NCI-H1436 (cell line): ENCODE measurements at regions not wholly inside any gene's neighbourhood (a gene's known extent, or its start where the extent isn't known, plus 50 kb on each side); places are given as distances from the start of the nearest gene placed in this dataset.
A peak's percentile ranks its signal among the peaks of the same experiment; 100 is the strongest.
"Not testable (repeated sequence)": the region's sequence is repeated elsewhere in the genome, so short reads cannot be mapped to it uniquely, and the experiment has no call there.

Experiments
- DNase-seq: peaks from one replicate; lab custom pipeline; 2025; lab: John Stamatoyannopoulos, UW

DNA sequence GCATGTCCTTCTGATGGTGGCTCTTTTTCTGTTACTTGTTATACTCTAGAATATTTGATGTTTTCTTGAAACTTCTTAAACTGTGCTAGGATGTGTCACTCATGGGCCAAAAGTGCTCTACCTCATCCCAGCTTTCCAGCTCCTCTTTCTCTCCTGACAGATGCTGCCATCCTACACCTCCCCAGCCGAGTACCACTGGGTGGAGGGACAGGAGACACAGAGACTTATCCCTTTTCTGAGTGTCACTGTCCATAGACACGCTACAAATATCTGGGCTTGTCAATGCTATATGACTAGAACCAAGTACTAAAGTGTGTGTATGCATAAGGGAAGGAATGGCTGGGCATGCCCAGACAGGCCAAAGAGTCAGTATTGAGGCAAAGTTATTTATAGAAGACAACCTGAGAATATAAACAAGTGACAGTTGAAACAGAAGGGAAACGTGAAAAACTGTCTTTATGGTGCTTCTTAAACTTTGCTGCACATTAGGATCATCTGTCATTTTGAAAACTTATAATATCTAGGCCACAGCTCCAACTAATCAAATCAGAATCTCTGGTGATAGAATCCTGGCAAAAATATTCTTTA is 188.0 kb downstream of the CARTPT start:
- peak; percentile 25 for DNase-seq

DNA sequence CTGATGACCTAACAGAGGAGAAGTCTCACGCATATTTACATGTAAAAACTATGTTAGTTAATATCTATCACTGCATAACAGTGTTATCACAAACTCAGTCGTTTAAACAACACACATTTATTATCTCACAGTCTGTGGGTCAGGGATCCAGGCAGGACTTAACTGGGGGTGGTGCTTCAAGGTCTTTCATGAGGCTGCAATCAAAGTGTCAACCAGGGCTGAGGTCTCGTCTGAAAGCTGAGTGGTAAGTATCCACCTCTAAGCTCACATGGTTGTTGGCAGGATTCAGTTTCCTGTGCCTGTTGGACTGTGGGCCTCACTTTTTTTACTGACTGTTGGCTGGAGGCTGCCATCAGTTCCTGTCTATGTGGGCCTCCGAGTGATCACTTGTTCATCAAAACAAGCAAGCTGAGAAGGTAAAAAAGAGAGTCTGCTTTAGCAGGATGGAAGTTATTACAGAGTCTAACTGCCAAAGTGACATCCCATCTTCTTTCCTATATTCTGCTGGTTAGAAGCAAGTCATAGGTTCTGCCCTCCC is 188.6 kb downstream of the CARTPT start:
- no peak for DNase-seq

DNA sequence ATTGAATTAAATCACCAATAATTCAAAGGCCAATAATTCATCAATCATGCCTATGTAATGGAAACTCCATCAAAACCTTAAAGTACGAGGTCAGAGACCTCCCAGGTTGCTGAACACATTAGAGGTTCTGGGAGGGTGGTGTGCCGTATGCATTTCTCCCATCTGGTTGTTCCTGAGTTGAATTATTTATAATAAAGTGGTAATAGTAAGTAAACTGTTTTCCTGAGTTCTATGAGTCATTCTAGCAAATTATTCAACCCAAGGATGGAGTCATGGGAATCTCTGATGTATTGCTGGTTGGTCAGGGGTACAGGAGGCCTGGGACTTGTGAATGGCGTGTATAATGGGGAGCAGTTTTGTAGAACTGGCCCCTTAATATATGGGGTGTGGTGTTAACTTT is 191.7 kb downstream of the CARTPT start:
- no peak for DNase-seq

DNA sequence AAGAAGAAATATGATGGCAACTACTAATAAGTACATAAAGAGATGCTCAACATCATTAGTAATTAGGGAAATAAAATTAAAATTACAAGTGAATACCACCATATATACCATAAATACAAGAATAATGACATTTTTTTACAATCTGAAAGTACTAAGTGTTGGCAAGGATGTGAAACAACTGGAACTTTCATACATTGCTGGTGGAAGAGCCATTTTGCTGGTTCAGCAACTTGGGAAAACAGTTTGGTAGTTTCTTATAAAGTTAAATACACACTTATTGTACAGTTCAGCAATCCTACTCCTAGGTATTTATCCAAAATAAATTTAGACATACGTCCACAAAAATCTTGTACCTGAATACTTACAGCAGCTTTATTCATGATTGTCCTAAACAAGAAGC is 192.9 kb downstream of the CARTPT start:
- DNase-seq = no peak

DNA sequence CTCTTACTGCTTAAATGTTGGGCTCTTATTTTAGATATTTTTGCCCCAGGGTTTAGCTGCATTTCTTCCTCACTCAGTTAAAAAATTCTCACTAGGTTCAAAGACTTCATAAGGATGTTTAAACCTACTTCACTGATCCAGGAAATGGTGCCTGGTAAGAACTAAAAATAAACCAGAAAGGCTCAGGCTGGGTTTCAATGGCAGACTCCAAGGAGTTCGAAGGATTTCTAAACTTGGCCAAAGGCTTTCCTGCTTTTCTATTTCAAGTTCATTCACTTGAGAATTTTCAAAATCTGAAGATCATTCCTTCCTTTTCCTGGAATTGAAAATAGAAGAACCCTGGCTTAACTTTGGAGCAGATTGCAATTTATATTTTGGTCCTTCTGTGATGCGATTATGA is 193.0 kb upstream of the MAP1B start:
- DNase-seq = no peak

DNA sequence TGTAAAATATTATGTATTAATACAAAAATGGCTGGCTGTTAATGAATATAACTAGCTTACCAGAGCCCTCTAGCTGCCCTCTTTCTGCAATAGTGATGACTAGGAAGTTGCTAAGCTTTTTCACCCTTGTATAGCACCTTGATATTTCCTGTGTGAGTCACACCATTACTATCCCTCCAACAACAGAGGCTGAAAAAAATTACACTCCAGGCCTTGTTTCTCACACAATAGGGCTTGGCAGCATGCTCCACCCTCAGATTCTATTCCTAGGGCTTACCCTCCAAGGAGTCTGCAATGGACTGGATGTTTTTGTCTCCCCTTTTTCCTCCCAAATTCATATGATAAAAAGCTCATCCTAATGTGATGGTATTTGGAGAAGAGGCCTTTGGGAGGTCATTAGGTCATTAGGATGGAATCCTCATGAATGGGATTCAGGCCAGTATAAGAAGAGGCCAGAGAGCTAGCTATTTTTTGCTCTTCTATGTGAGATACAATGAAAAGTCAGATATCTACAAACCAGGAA is 184.6 kb upstream of the MAP1B start:
- no peak for DNase-seq

DNA sequence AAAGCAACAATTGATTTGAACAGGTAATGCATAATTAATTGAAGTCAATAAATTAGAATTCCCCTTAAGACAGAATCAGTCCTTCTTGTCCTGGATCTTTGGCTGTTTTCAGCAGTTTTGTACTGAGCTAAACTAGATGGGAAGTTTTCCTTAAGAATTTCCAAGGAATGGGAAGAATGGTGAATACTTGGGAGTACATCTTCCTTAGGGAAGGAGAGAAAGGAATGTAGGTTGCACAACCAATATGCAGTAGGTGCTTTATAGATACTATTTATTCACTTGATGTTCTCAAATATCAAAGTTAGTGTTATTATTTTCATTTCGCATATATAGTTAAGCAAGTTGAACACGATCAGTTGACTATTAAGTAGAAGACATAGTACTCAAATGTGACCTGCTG is 183.5 kb upstream of the MAP1B start:
- no peak for DNase-seq

DNA sequence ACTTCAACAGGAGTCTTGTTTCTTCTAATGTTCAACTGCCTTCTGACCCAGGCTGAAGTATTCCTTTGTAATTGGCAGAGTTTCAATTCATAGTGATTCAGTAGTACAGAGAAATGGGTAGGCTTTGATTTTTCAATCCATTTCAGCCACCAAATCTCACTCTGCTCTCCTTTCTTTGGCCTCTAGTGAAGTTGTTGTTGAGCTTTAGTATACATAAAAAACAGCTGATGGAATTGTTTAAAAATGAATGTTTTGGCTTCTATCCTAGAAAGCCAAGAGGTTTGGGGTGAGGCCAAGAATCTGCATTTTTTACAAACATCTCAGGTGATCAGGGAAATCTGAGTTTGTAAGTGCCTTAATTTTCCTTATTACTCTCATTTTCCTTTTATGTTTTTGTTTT is 182.9 kb upstream of the MAP1B start:
- no peak for DNase-seq

DNA sequence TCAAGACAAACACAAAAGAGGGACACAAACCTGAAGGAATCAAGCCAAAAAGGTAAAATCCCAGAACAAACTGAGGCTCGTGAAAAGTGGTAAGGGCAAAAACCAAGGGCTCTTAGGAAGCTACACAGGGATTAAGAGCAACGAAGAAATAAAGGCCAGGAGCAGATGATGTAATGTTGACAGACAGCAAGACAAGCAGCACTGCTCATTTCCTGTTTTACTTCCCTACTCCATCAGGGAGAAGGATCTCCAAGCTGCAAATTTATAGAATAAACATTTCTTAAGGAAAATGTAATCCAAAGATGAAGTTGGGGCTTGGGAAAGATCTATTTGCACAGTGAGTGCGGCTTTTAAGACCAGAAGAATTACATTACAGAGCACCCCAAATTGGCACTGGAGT is 182.3 kb upstream of the MAP1B start:
- no peak for DNase-seq

DNA sequence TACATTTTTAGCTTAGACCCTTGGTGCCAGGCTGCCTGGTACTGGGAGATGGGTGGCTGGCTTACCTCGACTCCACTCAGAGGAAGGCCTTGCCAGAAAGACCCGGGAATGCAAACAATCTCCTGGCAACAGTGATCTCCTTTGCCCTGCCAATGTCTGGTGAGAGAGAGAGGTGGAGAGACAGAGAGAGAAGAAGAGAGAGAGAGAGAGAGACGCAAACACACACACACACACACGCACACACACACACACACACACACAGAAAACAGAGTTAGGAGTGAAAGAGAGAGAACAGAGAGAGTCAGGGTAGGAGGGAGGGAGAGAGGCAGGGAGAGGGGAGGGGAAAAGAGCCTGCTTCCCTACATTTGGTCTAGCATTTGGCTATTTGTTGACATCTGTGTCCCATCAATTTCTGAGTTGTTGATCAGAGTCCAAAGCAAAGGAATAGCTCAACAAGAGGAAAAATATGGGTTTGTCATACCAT is 181.6 kb upstream of the MAP1B start:
- DNase-seq = no peak

DNA sequence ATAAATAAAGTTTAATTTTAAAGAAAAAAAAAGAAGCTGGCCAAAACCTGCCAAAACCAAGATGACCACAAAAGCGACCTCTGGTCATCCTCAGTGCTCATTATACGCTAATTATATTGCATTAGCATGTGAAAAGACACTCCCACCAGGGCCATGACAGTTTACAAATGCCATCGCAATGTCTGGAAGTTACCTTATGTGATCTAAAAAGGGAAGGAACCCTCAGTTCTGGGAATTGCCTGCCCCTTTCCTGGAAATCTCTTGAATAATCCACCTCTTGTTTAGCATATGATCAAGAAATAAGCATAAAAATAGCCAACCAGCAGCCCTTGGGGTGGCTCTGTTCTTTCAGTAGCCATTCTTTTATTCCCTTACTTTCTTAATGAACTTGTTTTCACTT is 178.3 kb upstream of the MAP1B start:
- no peak for DNase-seq

DNA sequence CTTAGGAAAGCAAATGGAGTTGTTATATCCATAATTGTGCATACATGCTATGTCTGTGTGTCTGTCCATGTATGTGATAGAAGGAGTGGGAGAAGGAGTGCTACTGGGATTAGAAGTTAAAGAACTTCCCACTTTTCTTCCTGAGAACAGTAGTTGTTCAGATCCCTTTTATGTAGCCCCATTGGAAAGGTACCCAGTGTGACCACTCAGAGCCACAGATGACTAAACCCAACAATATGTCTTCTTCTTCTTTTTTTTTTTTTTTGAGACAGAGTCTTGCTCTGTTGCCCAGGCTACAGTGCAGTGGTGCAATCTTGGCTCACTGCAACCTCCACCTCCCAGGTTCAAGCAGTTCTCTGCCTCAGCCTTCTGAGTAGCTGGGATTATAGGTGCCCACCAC is 176.7 kb upstream of the MAP1B start:
- DNase-seq = not testable (repeated sequence)

DNA sequence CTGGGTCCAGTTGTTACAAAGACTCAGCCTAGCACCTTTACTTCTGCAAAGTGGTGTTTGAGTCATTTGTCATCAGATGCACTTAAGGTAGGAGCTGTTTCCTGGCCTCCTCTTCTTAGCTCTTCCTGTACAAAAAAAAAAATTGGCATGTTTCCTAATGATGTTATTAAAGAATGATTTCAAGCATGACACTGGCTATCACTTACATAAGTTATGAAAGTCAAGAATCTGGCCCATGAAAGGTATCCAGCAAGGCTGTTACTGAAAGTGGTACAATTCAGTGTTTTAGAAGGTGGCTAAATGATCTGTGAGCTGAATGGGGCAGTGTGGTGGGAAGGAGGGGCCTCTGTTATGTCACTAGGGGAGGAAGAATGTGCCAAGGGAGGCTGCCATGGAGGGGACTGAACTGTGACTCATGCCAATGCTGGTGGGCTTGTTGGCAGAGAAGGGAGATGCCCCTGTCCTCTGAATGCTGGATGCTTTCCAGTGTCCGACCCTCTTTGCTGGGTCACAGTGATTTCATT is 175.1 kb upstream of the MAP1B start:
- peak; percentile 59 for DNase-seq

DNA sequence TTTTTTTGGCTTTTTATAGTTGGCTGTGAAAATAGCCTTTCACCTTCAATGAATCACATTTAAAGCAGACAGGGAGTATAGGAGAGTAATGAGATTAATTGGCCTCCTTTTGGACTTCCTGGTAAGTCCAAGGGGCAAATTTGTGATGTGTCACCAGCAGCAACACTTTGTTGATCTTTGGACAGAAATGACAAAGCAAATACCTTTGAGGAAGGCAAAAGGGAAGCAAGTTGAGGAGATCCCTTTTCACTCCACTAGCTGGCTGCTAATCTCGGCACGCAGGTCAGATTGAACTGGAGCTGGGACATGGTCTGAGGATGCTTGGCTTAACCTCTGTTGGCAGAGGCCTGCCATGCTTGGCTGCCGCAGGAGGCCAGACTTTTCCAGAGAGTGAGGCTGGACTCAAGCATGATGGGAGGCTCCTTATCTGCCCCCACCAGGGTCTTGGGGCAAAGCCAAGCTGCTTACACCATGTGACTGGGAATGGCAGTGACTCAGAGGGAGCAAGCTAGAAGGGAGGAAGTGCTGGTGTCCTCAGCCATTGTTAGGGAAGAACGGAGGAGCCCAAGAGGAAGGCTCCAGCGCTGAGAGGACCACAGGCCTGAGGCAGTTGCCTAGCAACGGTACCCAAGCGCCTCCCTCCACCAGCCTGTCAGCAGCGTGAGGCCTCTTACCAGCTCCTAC is 174.5 kb upstream of the MAP1B start:
- peak; percentile 63 for DNase-seq

DNA sequence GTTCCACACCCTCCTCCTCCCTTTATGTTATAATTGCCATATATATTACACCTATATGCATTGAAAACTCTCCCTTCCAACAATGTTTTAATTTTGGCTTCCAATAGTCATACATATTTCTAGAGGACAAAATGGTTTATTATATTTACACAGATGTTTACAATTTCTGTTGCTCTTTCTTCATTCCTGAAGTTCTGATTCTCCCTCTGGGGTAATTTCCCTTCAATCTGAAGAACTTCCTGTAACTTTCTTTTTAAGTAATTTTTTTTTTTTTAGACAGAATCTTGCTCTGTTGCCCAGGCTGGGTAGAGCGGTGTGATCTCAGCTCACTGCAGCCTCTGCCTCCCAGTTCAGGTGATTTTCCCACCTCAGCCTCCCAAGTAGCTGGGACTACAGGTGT is 173.0 kb upstream of the MAP1B start:
- DNase-seq = no peak

DNA sequence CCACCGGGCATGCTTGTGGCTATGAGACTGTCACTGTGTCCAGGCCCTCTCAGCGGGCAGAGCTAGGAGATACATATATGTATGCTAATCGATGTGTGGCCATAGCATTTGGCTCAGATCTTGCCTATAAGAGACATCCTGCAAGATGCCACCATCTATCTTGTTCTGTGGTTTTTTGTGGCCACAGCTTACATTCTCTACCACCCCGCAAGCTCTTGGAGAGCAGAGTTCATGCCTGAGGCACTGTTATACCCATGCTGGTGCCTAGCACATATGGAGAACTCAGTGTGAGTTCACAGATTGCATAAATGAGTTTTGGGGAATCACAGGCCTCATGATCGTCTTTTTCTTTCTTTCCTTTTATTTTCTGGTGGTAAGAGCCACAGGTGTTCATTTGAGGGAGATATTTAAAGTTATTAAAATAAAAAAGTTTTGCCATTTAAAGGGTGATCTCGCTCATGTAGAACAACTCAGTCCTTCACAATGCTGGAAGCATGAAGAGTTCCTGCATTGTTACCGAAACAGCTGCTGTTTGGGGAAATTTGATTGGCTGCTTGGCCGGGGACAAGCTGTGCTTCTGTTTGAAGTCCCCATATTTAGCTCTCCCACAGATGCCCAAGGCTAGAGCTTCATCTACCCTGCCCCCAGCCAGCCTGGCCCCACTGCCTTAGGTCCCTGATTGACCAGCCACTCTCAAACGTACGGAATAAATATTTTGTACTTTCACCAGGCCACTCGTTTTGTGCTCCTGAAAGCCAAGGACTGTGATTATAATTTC is 169.2 kb upstream of the MAP1B start:
- DNase-seq = peak; percentile 45

DNA sequence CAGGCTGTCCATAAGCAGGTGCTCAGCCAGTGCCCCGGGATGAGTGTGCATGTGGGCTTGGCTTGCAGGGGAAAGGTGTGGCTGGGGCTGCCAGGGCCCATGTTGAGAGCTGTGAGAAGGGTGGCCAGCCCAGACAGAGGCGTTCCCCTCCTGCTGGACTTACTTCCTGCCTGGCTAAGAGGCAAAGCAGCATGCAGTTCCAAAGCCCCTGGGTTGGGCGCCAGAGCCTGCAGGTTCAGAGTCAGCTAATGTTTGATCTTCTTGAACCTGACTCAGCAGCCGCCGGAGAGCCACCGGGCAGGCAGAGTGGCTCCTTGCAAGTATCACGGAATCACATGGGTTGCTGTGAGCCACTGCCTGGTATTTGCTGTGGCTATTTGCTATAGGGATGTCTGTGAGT is 168.4 kb upstream of the MAP1B start:
- DNase-seq = peak; percentile 57

DNA sequence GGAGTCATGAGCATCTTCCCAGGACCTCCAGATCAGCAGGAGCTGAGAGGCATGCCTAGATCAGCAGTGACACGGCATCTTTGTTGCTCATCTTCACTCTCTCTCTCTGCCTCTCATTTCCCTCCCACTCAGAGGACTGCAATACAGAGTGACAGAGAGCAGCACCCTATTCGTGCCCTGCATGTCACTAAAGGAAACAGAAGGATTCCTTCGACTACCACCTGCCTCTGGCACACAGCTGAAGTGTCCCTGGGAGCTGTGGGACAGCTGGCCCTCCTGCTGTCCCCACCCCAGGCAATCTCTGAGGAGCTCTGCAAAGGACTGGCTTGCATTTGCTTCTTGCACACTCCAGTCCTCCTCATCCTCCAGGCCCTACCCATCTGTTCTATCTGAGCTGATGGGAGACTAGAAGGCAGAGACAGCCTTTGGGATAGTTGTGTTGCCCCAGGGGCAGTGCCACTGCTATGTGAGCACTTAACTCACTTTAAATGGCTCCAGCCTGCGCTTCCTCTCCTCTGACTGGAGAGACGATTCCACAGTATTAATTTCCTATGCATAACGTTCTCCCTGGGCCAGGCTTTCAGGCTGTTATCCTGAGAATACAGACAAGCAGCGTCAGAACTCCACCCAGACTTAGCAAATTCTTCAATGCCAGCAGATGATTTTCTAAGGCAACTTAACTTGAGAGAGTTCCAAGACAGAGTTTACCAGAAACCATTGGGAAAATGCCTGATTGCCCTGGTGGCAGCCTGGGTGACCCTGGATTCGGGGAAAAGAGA is 167.6 kb upstream of the MAP1B start:
- DNase-seq = peak; percentile 17

DNA sequence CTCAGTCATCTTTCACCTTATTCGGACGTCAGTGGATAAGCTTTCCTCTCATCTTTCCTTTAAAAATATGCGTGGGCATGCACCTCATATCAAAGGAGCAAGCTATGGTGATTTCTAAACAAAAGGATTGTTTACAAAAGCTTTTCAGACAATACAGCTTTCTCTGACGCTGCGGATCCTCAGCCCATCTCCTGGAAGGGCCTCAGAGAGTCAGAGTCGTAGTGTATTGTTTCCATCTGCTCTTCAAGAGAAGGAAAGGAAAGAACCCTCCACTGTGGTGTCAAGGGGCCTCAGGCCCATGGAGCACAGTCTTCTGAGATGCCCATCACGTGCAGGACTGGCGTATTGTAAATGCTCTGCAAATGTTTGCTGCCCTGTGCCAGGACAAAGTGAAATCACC is 163.4 kb upstream of the MAP1B start:
- DNase-seq = no peak

DNA sequence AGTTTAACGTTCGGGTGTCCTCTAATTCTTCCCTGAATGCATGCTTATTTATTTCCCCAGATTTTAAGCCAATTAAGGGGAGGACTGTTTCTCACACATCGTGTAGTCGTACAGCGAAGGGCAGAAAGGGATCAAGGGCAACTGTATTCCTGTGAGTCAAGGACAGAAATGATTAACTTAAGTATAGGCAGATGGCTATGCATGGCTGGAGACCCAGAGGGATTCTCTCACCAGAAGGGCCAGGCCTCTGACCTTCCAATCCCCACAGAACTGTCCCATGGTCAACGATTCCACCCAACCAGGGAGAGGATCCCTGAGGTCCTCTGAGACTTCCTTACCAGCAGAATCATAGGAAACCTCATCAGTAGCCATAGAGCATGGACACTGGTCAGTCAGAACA is 161.8 kb upstream of the MAP1B start:
- DNase-seq = no peak

DNA sequence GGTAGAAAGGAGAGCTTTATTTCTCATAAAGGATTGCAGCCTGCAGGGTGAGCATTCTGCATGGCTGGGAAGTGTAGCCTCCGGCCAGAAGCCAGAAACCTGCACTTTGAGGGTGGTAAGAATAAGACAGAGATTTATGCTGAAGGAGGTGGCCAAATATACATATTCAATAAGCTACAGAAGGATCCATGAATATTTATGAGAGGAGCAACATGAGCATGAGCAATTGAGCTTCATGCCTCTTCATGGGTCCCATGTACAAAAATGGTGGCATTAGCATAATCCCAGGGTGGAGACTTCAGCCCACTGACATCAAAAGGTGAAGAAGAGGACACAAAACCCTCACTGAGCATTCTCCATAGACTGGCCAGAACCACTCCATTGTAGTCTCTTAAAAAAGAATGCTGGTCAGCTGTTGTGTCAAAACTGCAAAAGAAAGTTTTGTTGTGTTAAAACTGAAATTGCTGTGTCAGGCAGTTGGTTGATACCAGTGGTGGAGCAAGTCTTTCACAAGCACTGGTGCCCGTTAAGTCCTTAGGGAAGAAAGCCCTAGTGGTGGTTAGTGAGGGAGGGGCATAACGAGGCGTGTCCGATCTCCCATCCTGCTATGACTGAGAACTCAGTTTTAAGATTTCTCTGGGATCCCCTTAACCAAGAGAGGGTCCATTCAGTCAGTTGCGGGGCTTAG is 160.8 kb upstream of the MAP1B start:
- DNase-seq = no peak
